HG03196 (cell line): ENCODE measurements at regions not wholly inside any gene's neighbourhood (a gene's known extent, or its start where the extent isn't known, plus 50 kb on each side); places are given as distances from the start of the nearest gene placed in this dataset.
A peak's percentile ranks its signal among the peaks of the same experiment; 100 is the strongest.

Experiments used
- ATAC-seq: cut with Tn5 transposase; IDR thresholded peaks from one replicate; pipeline ENCODE4 v1.9.1; 2021; ENCODE audit not compliant: unreplicated experiment

DNA sequence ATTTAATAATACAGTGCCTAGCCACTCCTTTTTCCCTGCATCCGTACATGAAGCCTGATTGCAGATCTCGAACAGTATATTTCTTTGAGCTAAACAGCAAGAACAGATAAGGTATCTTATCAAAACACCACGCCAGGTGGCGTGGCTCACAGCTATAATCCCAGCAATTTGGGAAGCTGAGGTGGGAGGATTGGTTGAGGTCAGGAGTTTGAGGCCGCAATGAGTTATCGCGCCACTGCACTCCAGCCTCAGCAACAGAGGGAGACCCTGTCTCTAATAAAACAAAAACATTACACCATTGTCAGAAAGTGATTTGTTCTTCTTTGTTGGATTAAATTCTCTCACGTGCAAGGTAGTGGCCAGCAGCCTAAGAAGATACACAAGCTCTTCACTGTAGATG lies 291.2 kb upstream of the DMRT1 start:
- no peak for ATAC-seq

DNA sequence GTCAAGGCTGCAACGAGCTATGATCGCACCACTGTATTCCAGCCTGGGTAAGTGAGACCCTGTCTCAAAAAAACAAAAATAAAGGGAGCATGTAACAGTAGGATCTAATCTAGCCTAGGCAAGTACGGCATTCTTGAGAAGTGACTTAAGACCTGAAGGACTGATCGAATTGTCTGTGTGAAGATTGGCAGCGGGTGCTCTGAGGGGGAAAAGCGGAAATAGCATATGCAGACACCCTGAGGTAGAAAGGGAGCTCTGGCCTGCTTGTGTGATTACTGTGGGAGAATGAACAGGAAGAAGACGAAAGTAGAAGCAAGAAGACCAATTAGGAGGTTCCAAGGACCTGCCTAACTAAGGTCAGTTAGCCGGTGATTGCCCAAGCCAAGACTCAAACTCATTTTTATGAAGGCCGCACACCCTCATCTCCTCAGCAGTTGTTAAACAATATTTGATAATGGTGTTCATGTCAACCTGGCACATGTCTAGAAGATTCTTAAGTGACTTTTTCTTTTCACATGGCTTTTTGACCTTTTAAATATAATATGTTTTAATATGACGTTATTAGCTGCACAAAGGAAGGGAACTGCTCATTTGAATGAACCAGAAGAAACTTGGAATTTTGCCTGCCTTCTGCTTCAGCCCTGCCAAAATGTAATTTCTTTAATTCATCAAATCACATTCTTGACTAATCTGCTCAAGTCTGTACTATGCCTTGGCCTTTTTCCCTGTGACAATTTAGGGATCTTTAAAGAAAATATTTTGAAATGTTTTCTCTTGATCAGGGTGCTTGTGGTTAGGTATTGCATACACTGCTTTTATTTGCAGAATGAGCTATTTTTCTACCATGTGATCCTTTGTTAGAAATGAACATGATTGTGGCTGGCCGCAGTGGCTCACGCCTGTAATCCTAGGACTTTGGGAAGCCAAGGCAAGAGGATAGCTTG lies 289.2 kb upstream of the DMRT1 start:
- ATAC-seq, result no peak

DNA sequence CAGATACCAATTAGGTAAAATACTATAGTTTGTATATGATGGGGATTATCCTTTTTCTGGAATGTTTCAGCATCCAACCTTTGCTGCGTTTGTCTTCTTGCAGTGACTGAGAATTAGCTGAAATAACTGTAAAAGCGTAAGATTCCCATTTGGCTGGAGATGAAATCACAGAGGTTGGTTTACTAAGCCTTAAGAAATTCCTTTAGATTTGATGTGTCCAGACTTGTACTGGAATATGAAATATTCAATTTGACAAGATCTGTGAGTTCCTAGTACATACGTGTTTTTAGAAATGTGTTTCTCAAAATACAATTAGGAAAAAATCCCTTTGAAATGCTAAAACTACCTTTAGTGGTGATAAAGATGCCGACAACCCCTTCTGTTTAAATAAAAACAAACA lies 286.0 kb upstream of the DMRT1 start:
- ATAC-seq, result no peak

- ATAC-seq, result no peak
Observed at GRCh38 chr9:556199-556598, 285.3 kb upstream of the DMRT1 start.

DNA sequence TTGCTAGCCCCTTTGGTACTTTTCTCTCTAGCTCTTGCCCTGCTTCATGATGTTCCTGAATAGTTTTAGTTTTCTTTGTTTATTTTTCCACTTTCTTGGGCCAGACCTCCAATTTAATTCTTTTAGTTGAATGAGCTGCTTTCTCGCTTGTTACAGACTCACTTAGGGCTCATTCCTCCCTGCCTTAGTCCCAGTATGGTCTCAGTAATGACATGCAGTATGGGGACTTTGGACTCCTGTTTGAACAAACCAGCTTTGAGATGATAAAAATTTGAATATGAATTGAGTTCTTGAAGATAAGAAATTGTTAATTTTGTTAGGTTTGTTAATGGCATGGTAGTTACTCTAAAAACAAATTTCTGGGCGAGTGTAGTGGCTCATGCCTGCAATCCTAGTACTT lies 284.8 kb upstream of the DMRT1 start:
- ATAC-seq, result no peak

DNA sequence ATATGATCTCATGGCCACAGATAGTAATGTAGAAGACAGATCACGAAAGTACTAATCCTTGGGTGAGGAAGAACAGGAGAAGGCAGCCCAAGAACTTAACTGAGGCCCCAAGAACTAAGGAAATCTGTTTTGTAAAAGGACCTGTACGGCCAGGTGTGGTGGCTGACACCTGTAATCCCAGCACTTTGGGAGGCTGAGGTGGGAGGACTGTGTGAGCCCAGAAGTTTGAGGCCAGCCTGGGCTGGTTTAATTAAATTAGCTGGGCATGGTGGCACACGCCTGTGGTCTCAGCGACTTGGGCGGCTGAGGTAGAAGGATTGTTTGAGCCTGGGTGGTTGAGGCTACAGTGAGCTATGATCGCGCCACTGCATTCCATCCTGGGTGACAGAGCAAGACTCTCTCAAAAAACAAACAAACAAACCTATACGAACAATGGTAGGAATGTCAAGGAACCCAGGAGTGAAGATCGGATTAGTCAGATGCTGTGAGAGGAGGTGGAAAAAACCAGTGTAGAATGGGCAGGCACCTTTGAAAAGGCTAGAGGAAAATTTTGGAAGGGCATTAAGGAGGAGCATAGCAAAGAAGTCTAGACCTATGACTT lies 283.8 kb upstream of the DMRT1 start:
- no peak for ATAC-seq

GRCh38 chr9:561427-561826 lies 280.1 kb upstream of the DMRT1 start:
- no peak for ATAC-seq

DNA sequence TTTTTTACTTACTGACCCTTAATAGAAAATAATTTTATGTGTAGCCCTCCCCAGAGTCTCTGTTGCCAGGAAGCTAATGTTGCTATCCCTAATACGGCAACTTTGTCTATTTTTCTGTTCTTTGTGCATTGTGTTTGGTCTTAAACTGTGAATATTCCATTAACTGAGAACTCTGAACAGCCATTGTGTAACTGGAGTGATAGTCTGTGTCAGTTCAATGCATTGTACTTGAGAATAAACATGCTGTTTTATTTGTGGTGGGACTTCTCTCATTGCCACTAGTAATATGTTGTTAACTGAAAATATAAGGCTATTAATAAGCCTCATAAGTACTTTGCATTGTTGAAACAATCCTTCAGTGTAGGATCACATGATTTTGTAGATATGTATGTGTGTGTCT lies 278.3 kb upstream of the DMRT1 start:
- no peak for ATAC-seq

DNA sequence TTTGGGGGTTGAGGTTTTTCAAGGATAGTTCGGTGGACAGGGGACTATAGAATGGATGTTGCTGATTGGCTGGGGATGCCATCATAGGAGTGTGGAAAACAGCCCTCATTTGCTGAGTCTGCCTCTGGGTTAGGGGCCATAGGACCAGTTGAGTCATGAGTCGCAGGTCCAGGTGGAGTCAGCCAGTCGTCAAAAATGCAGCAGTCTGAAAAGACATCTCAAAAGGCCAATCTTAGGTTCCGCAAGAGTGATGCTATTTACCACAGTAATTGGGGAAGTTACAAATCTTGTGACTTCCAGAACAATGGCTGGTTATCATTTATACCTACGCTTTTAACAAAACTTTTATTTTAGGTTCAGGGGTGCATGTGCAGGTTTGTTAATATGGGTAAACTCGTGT lies 276.0 kb upstream of the DMRT1 start:
- ATAC-seq, result no peak

DNA sequence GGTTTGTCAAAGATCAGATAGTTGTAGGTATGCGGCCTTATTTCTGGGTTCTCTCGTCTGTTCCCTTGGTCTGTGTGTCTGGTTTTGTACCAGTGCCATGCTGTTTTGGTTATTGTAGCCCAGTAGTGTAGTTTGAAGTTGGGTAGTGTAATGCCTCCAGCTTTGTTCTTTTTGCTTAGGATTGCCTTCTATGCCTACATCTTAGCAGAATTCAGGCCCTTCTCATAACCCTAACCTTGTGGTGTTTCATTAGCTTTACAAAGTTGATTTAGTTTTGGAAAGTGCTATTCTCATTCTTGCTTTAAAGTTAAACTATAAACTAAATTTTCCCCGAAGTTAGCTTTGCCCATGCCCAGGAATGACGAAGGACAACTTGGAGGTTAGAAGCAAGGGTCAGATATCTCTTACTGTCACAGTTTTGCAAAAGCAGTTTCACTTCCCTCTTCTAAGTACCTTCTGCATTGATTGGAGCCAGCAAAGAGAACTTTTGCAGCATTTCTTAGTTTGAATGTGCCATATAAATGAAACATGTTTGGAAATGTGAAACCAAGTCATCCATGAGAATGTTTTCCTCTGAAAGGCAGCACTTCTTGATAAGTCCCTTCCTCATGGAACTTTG lies 274.3 kb upstream of the DMRT1 start:
- ATAC-seq, result peak; percentile 64

- peak; percentile 27 for ATAC-seq
Observed at GRCh38 chr9:567747-568305, 273.7 kb upstream of the DMRT1 start.

GRCh38 chr9:569296-569695 lies 272.2 kb upstream of the DMRT1 start:
- ATAC-seq, result no peak

- ATAC-seq, result no peak
Observed at GRCh38 chr9:570187-570586, 271.3 kb upstream of the DMRT1 start.

GRCh38 chr9:571066-571465 lies 270.4 kb upstream of the DMRT1 start:
- no peak for ATAC-seq

- ATAC-seq, result no peak
Observed at GRCh38 chr9:571741-572140, 269.8 kb upstream of the DMRT1 start.

DNA sequence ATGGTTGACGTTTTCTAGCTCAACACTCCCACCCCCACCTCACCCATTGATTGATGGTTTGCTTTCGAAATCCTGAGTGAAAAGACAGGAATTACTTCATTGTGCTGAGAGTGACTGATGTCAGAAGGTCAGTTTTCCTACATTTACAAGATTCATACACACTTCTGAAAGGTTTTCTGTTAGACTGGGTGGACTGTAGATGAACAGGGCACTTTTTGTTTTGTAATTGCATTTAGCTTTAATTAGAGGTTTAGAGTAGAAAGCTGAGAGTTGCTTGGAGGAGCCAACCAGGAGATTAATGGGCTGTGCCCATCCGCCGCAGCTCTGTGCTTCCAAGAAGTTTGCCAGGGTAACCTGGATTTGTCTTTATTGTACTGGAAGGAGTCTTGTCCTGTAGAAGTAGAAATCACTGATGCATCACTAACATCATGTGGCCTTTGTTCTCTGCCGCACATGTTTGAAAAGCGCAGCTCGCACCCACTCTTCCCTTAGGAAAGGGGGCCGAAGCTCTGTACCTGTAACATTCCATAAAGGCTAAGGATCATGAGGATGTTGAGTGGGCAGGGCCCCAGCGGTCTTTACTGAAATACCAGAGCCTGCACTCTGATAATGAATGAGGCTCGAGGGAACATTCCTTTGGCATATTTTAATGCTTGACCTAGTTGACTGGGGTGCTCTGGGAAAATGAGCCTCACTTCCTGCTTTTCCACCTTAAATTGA lies 267.6 kb upstream of the DMRT1 start:
- no peak for ATAC-seq

GRCh38 chr9:575139-575538 lies 266.4 kb upstream of the DMRT1 start:
- no peak for ATAC-seq

- no peak for ATAC-seq
Observed at GRCh38 chr9:580652-581342, 260.7 kb upstream of the DMRT1 start.

DNA sequence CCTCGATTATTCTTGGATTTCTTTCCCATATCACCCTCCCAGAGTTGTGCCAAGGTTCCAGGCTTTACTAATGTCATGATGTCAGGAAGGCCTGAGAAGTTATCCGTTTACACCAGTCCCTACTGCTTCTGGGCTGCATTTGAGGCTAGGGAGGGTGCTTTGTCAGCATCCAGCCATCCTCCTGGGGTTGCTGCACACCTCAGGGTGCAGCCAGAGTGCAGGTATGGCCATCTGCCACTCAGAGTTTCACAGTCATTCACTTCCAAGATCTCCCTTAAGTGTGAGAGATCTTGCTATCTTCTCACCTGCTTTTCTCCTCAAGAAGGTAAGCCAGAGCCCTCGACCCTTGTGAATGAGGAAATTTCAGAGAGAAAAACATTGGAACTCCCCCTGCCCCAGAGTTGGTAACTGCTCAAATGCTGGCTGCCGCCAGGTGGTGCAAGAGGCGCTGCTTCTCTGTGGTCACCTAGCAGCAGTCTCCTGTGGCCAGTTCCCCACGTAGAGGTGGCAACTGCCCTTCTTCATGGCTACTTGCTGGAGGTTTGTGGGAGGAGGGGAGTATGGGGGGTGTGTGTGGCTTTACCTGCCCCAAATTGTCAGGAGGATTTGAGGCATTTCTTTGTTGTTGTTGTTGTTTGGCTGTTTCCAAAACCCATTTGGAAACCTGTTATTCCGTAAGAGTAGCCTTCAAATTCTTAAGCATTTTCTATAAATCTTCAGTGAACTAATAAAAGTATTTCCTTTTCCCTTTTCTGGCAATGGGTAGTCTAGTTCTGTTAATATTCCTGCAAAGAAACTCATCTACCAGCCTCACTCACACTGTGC lies 259.6 kb upstream of the DMRT1 start:
- ATAC-seq, result no peak

DNA sequence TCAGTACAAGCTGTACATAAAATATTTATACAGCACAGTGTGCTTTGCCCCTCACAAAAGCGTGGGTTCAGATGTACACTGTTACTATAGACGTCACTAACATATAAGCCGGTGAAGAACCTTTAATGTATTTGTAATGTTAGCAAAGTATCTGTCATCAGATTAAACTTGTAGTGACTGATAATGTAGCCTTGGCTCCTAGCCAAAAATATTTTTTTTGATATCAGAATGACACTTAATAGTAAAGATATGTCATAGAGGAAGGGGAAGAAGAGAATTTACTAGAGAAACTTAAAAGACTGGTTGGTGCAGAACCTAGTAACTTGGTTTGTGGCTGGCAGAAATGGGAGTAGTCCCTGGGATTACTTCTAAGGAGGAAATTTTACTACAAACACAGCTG lies 258.7 kb upstream of the DMRT1 start:
- no peak for ATAC-seq
